ENCODE measurements at regions not wholly inside any gene's neighbourhood (a gene's known extent, or its start where the extent isn't known, plus 50 kb on each side); places are given as distances from the start of the nearest gene placed in this dataset.
"Not testable (repeated sequence)": the region's sequence is repeated elsewhere in the genome, so short reads cannot be mapped to it uniquely, and the experiment has no call there.

DNA sequence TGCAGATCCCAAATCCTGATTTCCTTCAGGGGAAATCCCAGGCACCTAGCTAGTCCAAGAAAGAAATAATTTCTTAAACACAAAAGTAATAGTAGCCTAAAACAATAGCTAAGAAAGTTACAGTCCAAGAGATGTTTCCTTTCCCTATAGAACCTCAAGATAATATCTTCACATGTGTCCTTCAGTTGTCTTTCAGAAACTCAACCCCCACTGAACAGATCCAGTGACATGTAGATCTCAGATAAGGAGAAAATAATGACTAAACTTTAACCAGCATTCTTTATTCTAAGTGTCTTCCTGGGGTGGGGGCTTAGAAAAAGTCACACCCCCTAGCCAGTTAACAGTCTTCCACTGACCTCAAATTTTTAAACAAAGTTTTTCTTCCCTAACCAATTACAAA is 131.3 kb upstream of the ADRA1B start:
- DNase-seq (ENCODE audit: low read depth), result no peak

DNA sequence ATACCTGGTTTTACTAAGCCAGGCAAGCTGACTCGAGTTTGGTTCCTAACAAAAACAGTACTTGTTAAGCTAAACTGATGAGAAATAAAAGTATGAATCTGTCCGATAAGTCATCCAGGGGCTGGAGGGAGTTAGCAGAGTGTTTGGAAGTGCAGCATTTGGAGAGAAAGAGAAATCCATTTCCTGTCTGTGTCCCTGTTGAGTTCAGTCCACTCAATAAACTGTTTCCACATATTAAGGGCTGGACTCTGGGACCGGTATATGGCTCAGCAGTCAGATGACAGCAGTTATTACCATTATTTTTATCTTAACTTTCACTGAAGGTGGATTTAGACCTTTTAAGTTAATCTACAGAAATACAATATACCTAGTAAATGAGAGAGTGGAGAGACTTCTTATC is 130.6 kb upstream of the ADRA1B start:
- DNase-seq (ENCODE audit: low read depth), result peak; percentile 48

DNA sequence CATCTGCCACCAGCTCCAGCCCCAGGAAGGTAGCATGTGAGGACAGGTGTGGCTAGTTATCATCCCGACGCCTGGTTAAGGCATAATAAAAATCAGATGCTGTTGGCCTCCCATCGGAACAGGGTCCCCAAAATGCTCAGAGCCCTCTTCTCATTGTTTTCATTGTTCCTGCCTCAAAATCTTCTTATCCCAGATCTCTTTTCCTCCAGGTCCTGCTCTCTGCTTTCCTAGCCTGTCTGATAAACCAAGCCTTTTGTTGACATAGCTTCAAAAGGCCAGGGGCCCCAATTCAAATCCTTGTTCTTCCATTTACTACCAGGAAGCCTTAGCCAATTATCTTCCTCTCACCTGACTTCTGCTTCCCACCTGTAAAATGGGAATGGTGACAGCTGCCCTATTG is 130.1 kb upstream of the ADRA1B start:
- no peak for DNase-seq (ENCODE audit: low read depth)

DNA sequence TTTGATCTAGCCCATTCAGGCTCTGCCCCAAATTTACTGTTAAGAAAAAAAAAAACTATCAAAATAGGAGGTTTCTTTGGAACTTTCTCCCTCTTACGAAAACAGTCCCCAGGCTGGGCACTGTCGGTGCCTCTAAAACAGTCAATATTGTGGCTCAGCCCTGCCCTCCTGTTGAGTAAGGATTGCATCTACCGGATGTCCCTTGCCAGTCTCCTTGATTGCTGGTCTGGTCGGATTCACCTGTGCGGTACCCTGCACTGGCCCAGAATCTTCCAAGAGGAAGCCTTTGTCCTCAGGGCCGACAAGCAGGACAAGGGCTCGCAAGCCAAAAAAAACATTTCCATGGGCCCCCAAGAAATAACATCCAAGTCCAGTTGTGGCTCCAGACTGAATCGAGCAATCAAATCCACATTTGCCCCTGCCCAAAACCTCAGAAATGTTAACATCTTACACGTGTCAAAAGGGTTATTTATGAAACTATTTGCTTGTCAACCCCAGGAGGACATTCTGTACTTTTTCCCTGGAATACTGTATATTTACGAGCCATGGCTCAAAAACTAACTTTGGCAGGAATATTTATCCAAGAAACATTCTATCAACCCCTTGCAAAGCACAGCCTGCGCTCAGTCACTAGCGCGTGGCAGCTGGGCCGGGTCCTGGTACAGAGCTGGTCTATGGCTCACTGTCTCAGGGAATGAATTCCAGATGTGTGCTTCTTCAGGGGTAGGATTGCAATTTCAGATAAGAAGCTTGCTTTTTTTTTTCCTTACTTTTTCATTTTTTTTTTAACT is 129.2 kb upstream of the ADRA1B start:
- DNase-seq (ENCODE audit: low read depth), result no peak

DNA sequence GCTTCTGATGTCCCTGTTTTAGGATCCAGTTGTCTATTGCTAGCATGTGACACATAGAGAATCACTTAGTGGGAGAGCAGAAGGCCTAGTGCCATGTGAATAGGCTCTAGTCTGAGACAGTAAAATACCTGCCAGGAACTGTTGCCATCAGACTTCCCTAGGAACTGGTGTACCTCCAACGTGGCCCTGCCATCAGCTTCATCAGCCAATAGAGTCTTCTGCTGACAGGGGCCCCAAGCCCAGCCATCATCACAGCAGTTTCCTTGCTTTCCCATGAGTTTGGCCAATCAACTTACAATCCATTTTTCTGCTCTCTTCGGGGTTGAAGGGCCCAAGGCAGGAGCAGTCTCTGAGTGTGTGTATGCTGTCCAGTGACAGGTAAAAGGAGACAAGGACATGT is 128.4 kb upstream of the ADRA1B start:
- no peak for DNase-seq (ENCODE audit: low read depth)

- no peak for DNase-seq (ENCODE audit: low read depth)
These were observed 127.4 kb upstream of the ADRA1B start for GRCh38 chr5:159788835-159789331.

GRCh38 chr5:159792180-159792579 is 124.1 kb upstream of the ADRA1B start:
- DNase-seq (ENCODE audit: low read depth), result no peak

GRCh38 chr5:159797261-159797970 is 118.9 kb upstream of the ADRA1B start:
- DNase-seq (ENCODE audit: low read depth), result no peak

- no peak for DNase-seq (ENCODE audit: low read depth)
These were observed 116.6 kb upstream of the ADRA1B start for GRCh38 chr5:159799701-159800100.

GRCh38 chr5:159800131-159800840 is 116.0 kb upstream of the ADRA1B start:
- DNase-seq (ENCODE audit: low read depth), result no peak

- DNase-seq (ENCODE audit: low read depth), result no peak
These were observed 115.0 kb upstream of the ADRA1B start for GRCh38 chr5:159801303-159801702.

- no peak for DNase-seq (ENCODE audit: low read depth)
These were observed 113.6 kb upstream of the ADRA1B start for GRCh38 chr5:159802661-159803060.

GRCh38 chr5:159804121-159804520 is 112.2 kb upstream of the ADRA1B start:
- DNase-seq (ENCODE audit: low read depth), result no peak

GRCh38 chr5:159805021-159805420 is 111.3 kb upstream of the ADRA1B start:
- DNase-seq (ENCODE audit: low read depth), result no peak

GRCh38 chr5:159807135-159807534 is 109.1 kb upstream of the ADRA1B start:
- not testable (repeated sequence) for DNase-seq (ENCODE audit: low read depth)

- no peak for DNase-seq (ENCODE audit: low read depth)
These were observed 108.7 kb upstream of the ADRA1B start for GRCh38 chr5:159807586-159807985.

- no peak for DNase-seq (ENCODE audit: low read depth)
These were observed 104.6 kb upstream of the ADRA1B start for GRCh38 chr5:159811712-159812111.

DNA sequence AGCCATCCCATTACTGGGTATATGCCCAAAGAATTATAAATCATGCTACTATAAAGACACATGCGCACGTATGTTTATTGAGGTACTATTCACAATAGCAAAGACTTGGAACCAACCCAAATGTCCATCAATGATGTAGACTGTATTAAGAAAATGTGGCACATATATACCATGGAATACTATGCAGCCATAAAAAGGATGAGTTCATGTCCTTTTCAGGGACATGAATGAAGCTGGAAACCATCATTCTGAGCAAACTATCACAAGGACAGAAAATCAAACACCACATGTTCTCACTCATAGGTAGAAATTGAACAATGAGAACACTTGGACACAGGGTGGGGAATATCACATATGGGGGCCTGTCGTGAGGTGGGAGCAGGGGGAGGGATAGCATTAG is 103.5 kb upstream of the ADRA1B start:
- DNase-seq (ENCODE audit: low read depth), result not testable (repeated sequence)

- no peak for DNase-seq (ENCODE audit: low read depth)
These were observed 102.1 kb upstream of the ADRA1B start for GRCh38 chr5:159814222-159814621.

DNA sequence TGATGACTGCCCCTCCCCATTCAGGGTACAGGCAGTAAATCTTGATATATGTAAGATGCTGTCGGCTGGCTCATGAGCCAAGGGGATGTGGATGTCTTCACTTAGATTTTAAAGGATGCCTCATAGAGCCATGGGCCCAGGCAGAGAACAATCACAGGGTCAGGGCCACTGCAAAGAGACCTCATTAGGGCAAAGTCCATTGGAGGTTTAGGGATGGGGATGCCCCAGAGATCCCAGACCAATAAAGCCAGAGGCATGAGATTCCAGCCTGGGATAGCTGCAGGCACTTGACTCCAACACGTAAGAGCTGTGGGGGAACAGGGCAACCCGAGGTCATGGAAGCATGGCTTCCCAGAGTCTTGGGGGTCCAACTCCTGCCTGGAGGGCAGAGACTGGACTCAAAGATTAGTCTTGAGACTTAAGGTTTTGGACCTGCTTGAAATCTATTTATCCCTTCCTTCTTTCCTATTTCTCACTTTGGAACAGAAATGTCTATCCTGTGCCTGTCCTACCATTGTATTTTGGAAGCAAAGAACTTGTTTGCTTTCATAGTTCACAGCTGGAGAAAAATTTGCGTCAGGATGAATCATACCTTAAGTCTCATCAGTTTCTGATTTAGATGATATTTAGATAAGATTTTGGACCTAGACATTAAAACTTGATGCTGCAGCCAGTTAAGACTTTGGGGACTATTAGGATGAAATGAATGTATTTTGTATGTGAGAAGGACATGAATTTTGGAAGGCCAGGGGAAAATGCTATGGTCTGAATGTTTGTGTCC is 101.3 kb upstream of the ADRA1B start:
- no peak for DNase-seq (ENCODE audit: low read depth)

DNA sequence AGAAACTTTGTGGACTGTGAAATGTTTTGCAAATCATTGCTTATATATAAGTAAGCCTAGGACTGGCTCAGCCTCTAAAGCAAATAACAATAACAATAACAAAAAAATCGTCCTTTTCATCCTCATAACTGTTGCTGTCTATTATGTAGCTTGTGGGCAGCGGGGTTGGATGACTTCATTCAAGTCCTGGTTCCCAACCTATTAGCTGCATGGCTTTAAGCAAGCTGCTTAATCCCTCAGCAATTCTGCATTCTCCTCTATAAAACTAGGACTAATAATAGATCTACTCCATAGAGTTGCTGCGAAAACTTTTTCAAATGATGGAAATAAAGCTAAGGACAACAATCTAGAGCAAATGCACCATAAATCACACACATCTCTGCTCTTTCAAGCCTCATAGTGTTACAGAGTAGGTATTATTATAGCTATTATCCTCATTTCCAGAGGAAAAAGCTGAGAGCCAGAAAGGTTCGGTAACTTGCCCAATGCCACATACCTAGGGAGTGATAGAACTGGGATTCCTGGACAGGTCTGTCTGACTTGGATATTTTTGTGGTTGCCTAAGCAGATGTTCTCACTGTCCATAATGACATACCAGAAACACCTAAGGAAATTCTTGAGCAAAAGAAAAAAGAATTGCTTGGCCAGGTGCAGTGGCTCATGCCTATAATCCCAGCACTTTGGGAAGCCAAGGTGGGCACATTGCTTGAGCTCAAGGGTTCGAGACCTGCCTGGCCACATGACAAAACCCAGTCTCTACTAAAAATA is 98.8 kb upstream of the ADRA1B start:
- no peak for DNase-seq (ENCODE audit: low read depth)

Data from forelimb muscle (tissue), 1 donor.